T-cell (primary cell): ENCODE measurements at regions not wholly inside any gene's neighbourhood (a gene's known extent, or its start where the extent isn't known, plus 50 kb on each side); places are given as distances from the start of the nearest gene placed in this dataset.

Experiments
- ATAC-seq, 4 experiments: fragments of 200-7000 bp in 3 of 4; fragments of 150-1000 bp in 1 of 4; cut with Tn5 transposase; replicated peaks in 1 of 4; 1 replicate in 3 of 4; 2 replicates in 1 of 4; pipeline ENCODE4 v1.10.0; 2021; ENCODE audit warnings: moderate library complexity in 3 of 4, mild to moderate bottlenecking in 2 of 4, moderate number of reproducible peaks in 1 of 4
- CTCF ChIA-PET, 2 donors: fragments of 300-600 bp; sonication (Branson Sonifier 250); formaldehyde crosslinking; loops; one replicate each; lab custom pipeline; 2022; ENCODE audit warnings: antibody characterized with exemption in 2 of 2; lab: Charles Lee
- POLR2A ChIA-PET, 2 donors: fragments of 300-600 bp; sonication (Branson Sonifier 250); formaldehyde crosslinking; loops; one replicate each; lab custom pipeline; 2022; ENCODE audit warnings: antibody characterized with exemption in 2 of 2; lab: Charles Lee
- DNase-seq, 35 experiments: peaks; one replicate each; pipeline versions ENCODE4 v3.0.0 to v3.0.0-alpha.2; 2013 to 2023
- H3K27ac ChIP-seq: one replicate; pipeline ENCODE4 v1.5.1; 2013; ENCODE audit warnings: low read length
- H3K27me3 ChIP-seq, 2 experiments: replicated peaks in 1 of 2; 1 replicate in 1 of 2; 2 replicates in 1 of 2; pipeline versions ENCODE4 v1.6.1 to v1.7.0; 2013; ENCODE audit warnings: low read length in 1 of 2, mixed read lengths in 1 of 2; ENCODE audit not compliant: control insufficient read depth in 2 of 2, insufficient read depth in 2 of 2; ENCODE audit errors: extremely low read depth in 1 of 2
- H3K36me3 ChIP-seq, 2 donors: 1 replicate in 1 of 2; 2 replicates in 1 of 2; pipeline versions ENCODE4 v1.6.1 to v1.7.0; 2013; ENCODE audit warnings: low read length in 1 of 2; ENCODE audit not compliant: control insufficient read depth in 2 of 2, insufficient read depth in 1 of 2; ENCODE audit errors: extremely low read depth in 1 of 2
- H3K4me1 ChIP-seq, 2 experiments: 1 replicate in 1 of 2; 2 replicates in 1 of 2; pipeline versions ENCODE4 v1.6.1 to v1.7.0; 2013; ENCODE audit warnings: low read length in 2 of 2, mixed read lengths in 1 of 2; ENCODE audit not compliant: insufficient read depth in 2 of 2, control insufficient read depth in 1 of 2; ENCODE audit errors: extremely low read depth in 1 of 2
- H3K4me3 ChIP-seq, 2 donors: 1 replicate in 1 of 2; 2 replicates in 1 of 2; pipeline versions ENCODE4 v1.5.1 to v1.7.0; 2013; ENCODE audit warnings: mild to moderate bottlenecking in 2 of 2, low read length in 1 of 2, moderate library complexity in 1 of 2; ENCODE audit not compliant: control insufficient read depth in 1 of 2; ENCODE audit errors: extremely low read depth in 1 of 2
- H3K9me3 ChIP-seq: 2 replicates; pipeline ENCODE4 v1.7.0; 2013
- H3K27ac Mint-ChIP-seq, 2 donors: one replicate each; pipeline ENCODE4 v1.8.0; 2020 to 2021; ENCODE audit warnings: mild to moderate bottlenecking in 2 of 2, mixed read lengths in 2 of 2
- H3K27me3 Mint-ChIP-seq, 2 donors: one replicate each; pipeline ENCODE4 v1.8.0; 2021 to 2022; ENCODE audit warnings: mixed read lengths in 2 of 2
- H3K36me3 Mint-ChIP-seq: one replicate; pipeline ENCODE4 v1.8.0; 2021; ENCODE audit warnings: mixed read lengths
- H3K4me1 Mint-ChIP-seq, 3 donors: one replicate each; pipeline ENCODE4 v1.8.0; 2020 to 2022; ENCODE audit warnings: mixed read lengths in 3 of 3, mild to moderate bottlenecking in 1 of 3
- H3K4me3 Mint-ChIP-seq, 3 donors: one replicate each; pipeline ENCODE4 v1.8.0; 2020 to 2022; ENCODE audit warnings: mild to moderate bottlenecking in 3 of 3, mixed read lengths in 3 of 3, moderate library complexity in 3 of 3
- H3K9me3 Mint-ChIP-seq, 3 donors: one replicate each; pipeline ENCODE4 v1.8.0; 2020 to 2022; ENCODE audit warnings: mixed read lengths in 3 of 3
- WGBS: methylation state at CpG from one replicate; pipeline ENCODE4 v1.1.5; 2013; ENCODE audit warnings: missing lambda C conversion rate; ENCODE audit not compliant: insufficient coverage; 5-methylcytosine and 5-hydroxymethylcytosine counted together

- Histone ChIP-seq H3K27ac (no peak overlapping the region), H3K4me3 (no peak overlapping the region), H3K36me3 (no peaks in the 10 kb centered on the region), H3K27me3 (peaks cover 0 to 9% of the 10 kb centered on the region in 2 experiments), H3K9me3 (no peaks in the 10 kb centered on the region), H3K4me1 (peaks cover 17 to 24% of the 10 kb centered on the region in 2 experiments)
- 88% methylated on average over 28 of the region's 33 CpGs for WGBS
- H3K9me3 Mint-ChIP-seq: no peaks in the 10 kb centered on the region
- H3K27me3 Mint-ChIP-seq: no peaks in the 10 kb centered on the region
- H3K27ac Mint-ChIP-seq: no peak overlapping the region
- peaks cover 25 to 30% (median 27%) of the 10 kb centered on the region in 3 donors for H3K4me1 Mint-ChIP-seq
- DNase-seq: no peak
- H3K4me3 Mint-ChIP-seq: no peak overlapping the region
- CTCF ChIA-PET: no interaction called here
- no peaks in the 10 kb centered on the region for H3K36me3 Mint-ChIP-seq
- no peak for ATAC-seq
- POLR2A ChIA-PET: interaction anchor here in 1 of 2 donors (0.6 kb wide), 1 partner anchor 344 kb away, joined by 3 read pairs; no protein-coding TSS in a partner anchor
These were observed 154.5 kb upstream of the RBMS1 start for GRCh38 chr2:160647967-160648685.

DNA sequence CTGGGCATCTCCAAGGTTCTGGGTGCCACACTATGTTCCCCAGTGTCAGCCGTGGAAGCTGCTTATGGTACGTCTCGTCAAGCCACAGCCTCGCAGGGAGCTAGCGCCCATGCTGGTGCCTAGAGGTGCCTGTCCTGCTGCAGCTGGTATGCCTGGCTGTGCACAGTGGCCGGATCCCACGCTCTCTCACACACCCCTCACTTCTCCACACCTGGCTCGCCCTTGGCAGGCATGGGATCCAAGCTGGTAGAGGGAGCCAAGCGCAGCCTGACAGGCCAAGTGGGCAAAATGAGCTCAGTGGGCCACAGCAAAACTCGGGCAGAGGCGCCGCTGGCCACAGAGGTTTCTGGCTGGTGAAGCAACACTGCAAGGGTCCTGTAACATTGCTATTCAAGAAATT is 156.1 kb upstream of the RBMS1 start:
- POLR2A ChIA-PET: no interaction called here
- Mint-ChIP-seq H3K27me3 (no peaks in the 10 kb centered on the region), H3K4me3 (no peak overlapping the region), H3K9me3 (no peaks in the 10 kb centered on the region), H3K4me1 (peaks cover 27 to 32% (median 29%) of the 10 kb centered on the region in 3 donors), H3K36me3 (no peaks in the 10 kb centered on the region), H3K27ac (no peak overlapping the region)
- ATAC-seq: no peak
- Histone ChIP-seq H3K27ac (no peak overlapping the region), H3K36me3 (no peaks in the 10 kb centered on the region), H3K9me3 (no peaks in the 10 kb centered on the region), H3K4me3 (no peak overlapping the region), H3K27me3 (peaks cover 0 to 9% of the 10 kb centered on the region in 2 experiments), H3K4me1 (peaks cover 19 to 32% of the 10 kb centered on the region in 2 experiments)
- 95% methylated on average over 6 of the region's 12 CpGs for WGBS
- CTCF ChIA-PET: no interaction called here
- no peak for DNase-seq

- DNase-seq (no peak), ATAC-seq (no peak)
- Mint-ChIP-seq H3K4me3 (no peak overlapping the region), H3K4me1 (peaks cover 27 to 32% (median 29%) of the 10 kb centered on the region in 3 donors), H3K9me3 (no peaks in the 10 kb centered on the region), H3K27me3 (no peaks in the 10 kb centered on the region), H3K36me3 (no peaks in the 10 kb centered on the region), H3K27ac (no peak overlapping the region)
- no CpG with 5 or more reads among the region's 3 CpGs for WGBS
- Histone ChIP-seq H3K4me3 (no peak overlapping the region), H3K36me3 (no peaks in the 10 kb centered on the region), H3K4me1 (peaks cover 19 to 32% of the 10 kb centered on the region in 2 experiments), H3K27ac (no peak overlapping the region), H3K27me3 (peaks cover 0 to 9% of the 10 kb centered on the region in 2 experiments), H3K9me3 (no peaks in the 10 kb centered on the region)
- ChIA-PET POLR2A (interaction anchor here in 1 of 2 donors (0.5 kb wide), 1 partner anchor 71 kb away, joined by 3 read pairs; no protein-coding TSS in a partner anchor), CTCF (interaction anchor here in 1 of 2 donors (0.7 kb wide), 1 partner anchor 35 kb away, joined by 6 read pairs; no protein-coding TSS in a partner anchor)
These were observed 156.8 kb upstream of the RBMS1 start for GRCh38 chr2:160650196-160651118.

GRCh38 chr2:160651416-160652200 is 158.0 kb upstream of the RBMS1 start:
- Mint-ChIP-seq H3K9me3 (no peaks in the 10 kb centered on the region), H3K4me3 (peak overlapping the region in 1 of 3 donors; percentile 48), H3K4me1 (peaks cover 27 to 32% (median 29%) of the 10 kb centered on the region in 3 donors), H3K27ac (no peak overlapping the region), H3K27me3 (peaks cover 5% of the 10 kb centered on the region in 2 donors), H3K36me3 (no peaks in the 10 kb centered on the region)
- Histone ChIP-seq H3K4me3 (no peak overlapping the region), H3K9me3 (no peaks in the 10 kb centered on the region), H3K27me3 (peaks cover 0 to 9% of the 10 kb centered on the region in 2 experiments), H3K4me1 (peaks cover 19 to 32% of the 10 kb centered on the region in 2 experiments), H3K36me3 (no peaks in the 10 kb centered on the region), H3K27ac (peak overlapping the region; percentile 6)
- CTCF ChIA-PET: interaction anchor here in 1 of 2 donors (0.5 kb wide), 1 partner anchor 135 kb away, joined by 3 read pairs; no protein-coding TSS in a partner anchor
- ATAC-seq: no peak
- WGBS: 83% methylated on average over 2 of the region's 4 CpGs
- no peak for DNase-seq
- POLR2A ChIA-PET: interaction anchor here in 1 of 2 donors (0.5 to 0.6 kb wide), 2 partner anchors 72 to 314 kb away, joined by 3 read pairs; no protein-coding TSS in a partner anchor

DNA sequence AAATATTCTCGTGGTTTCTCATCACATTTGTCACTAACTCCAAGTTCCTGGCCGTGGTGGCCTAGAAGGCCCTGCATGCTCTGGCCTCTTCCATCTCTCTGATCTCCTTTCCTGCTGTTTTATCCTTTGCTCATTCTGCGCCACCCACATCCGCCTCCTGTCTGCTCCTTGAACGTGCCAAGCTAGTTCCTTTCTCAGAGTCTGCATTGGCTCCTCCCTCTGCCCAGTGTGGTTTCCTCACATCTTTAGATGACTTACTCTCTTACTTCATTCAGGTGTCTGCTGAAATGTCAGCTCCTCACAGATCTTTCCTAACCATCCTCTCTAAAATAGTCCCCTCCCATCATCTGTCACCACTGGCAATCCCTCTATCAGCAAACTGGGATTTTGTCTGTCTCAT is 158.6 kb upstream of the RBMS1 start:
- Histone ChIP-seq H3K9me3 (no peaks in the 10 kb centered on the region), H3K27ac (no peak overlapping the region), H3K36me3 (no peaks in the 10 kb centered on the region), H3K4me3 (no peak overlapping the region), H3K27me3 (peaks cover 0 to 9% of the 10 kb centered on the region in 2 experiments), H3K4me1 (peaks cover 19 to 32% of the 10 kb centered on the region in 2 experiments)
- DNase-seq (peak; percentile 44 to 80 (median 61)), ATAC-seq (peak; percentile 99 to 100 (median 100))
- ChIA-PET CTCF (interaction anchor here in 1 of 2 donors (0.5 kb wide), 1 partner anchor 136 kb away, joined by 3 read pairs; no protein-coding TSS in a partner anchor), POLR2A (no interaction called here)
- Mint-ChIP-seq H3K4me1 (peaks cover 27 to 32% (median 29%) of the 10 kb centered on the region in 3 donors), H3K9me3 (no peaks in the 10 kb centered on the region), H3K36me3 (no peaks in the 10 kb centered on the region), H3K27me3 (peaks cover 11% of the 10 kb centered on the region in 2 donors), H3K27ac (no peak overlapping the region), H3K4me3 (peak overlapping the region in 1 of 3 donors; percentile 48)
- WGBS: 3% methylated on average over 5 of the region's 5 CpGs
